ENCODE measurements at regions not wholly inside any gene's neighbourhood (a gene's known extent, or its start where the extent isn't known, plus 50 kb on each side); places are given as distances from the start of the nearest gene placed in this dataset.

DNA sequence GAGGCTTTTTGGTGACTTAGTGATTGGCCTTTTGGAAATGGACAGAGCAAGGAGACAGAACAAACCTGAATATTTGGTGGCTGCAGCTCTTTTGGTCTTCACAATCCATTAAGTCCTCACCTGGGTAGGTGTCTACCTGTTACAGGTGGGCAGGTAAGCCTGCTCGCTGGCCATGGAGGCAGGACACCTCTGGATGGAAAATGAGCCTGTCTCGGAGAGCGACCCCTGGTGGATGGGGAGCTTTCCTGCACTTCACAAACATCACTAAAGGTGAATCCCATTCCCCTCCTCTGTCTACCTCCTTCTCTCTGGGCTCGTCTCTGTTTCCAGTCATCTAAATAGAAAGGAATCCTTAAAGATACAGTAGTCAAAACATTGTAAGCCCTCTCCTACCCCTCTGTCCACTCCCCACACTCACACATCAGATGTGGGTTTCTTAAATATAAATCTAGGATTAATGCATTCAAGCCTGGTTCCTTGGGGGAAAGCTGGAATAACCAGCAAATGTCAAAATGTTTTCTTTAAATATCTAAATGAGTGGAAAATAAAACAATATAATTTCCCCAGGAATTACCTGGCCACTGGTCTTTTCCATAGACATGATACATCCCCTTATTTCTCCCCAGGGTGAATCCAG, 304.9 kb downstream of the CDH26 start:
- TF ChIP-seq, protein P1, sequence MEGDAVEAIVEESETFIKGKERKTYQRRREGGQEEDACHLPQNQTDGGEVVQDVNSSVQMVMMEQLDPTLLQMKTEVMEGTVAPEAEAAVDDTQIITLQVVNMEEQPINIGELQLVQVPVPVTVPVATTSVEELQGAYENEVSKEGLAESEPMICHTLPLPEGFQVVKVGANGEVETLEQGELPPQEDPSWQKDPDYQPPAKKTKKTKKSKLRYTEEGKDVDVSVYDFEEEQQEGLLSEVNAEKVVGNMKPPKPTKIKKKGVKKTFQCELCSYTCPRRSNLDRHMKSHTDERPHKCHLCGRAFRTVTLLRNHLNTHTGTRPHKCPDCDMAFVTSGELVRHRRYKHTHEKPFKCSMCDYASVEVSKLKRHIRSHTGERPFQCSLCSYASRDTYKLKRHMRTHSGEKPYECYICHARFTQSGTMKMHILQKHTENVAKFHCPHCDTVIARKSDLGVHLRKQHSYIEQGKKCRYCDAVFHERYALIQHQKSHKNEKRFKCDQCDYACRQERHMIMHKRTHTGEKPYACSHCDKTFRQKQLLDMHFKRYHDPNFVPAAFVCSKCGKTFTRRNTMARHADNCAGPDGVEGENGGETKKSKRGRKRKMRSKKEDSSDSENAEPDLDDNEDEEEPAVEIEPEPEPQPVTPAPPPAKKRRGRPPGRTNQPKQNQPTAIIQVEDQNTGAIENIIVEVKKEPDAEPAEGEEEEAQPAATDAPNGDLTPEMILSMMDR (IDR thresholded peaks at IDR 0.05; ENCODE audit: low read depth, low read length), result peak; percentile 94
- Histone ChIP-seq H3K9me3 (ENCODE audit: severe bottlenecking) (no peaks in the 10 kb centered on the region), H3K4me3 (ENCODE audit: low read depth, low read length) (no peak overlapping the region), H3K27me3 (ENCODE audit: insufficient read depth, low read depth, severe bottlenecking) (peaks cover 87% of the 10 kb centered on the region), H3K27ac (no peak overlapping the region), H3K36me3 (no peaks in the 10 kb centered on the region)
- DNase-seq, result peak; percentile 44

GRCh38 chr20:60263725-60264709, 305.8 kb downstream of the CDH26 start:
- H3K4me3 ChIP-seq (ENCODE audit: low read depth, low read length), result no peak overlapping the region
- peaks cover 3% of the 10 kb centered on the region for H3K9me3 ChIP-seq (ENCODE audit: severe bottlenecking)
- H3K27me3 ChIP-seq (ENCODE audit: insufficient read depth, low read depth, severe bottlenecking), result peaks cover 86% of the 10 kb centered on the region
- H3K27ac ChIP-seq, result no peak overlapping the region
- no peaks in the 10 kb centered on the region for H3K36me3 ChIP-seq
- TF ChIP-seq, protein P1 (IDR thresholded peaks at IDR 0.05; ENCODE audit: low read depth, low read length), result no peak
- DNase-seq, result no peak

- TF ChIP-seq, protein P1 (IDR thresholded peaks at IDR 0.05; ENCODE audit: low read depth, low read length), result no peak
- no peak overlapping the region for H3K27ac ChIP-seq
- peaks cover 3% of the 10 kb centered on the region for H3K9me3 ChIP-seq (ENCODE audit: severe bottlenecking)
- H3K27me3 ChIP-seq (ENCODE audit: insufficient read depth, low read depth, severe bottlenecking), result peaks cover 80% of the 10 kb centered on the region
- H3K4me3 ChIP-seq (ENCODE audit: low read depth, low read length), result no peak overlapping the region
- H3K36me3 ChIP-seq, result no peaks in the 10 kb centered on the region
- DNase-seq, result no peak
These were observed 308.1 kb downstream of the CDH26 start for GRCh38 chr20:60266177-60266823.

- peaks cover 81% of the 10 kb centered on the region for H3K27me3 ChIP-seq (ENCODE audit: insufficient read depth, low read depth, severe bottlenecking)
- no peaks in the 10 kb centered on the region for H3K36me3 ChIP-seq
- TF ChIP-seq, protein P1 (IDR thresholded peaks at IDR 0.05; ENCODE audit: low read depth, low read length), result no peak
- peaks cover 3% of the 10 kb centered on the region for H3K9me3 ChIP-seq (ENCODE audit: severe bottlenecking)
- H3K27ac ChIP-seq, result no peak overlapping the region
- no peak for DNase-seq
- no peak overlapping the region for H3K4me3 ChIP-seq (ENCODE audit: low read depth, low read length)
These were observed 310.3 kb downstream of the CDH26 start for GRCh38 chr20:60268491-60268890.

DNA sequence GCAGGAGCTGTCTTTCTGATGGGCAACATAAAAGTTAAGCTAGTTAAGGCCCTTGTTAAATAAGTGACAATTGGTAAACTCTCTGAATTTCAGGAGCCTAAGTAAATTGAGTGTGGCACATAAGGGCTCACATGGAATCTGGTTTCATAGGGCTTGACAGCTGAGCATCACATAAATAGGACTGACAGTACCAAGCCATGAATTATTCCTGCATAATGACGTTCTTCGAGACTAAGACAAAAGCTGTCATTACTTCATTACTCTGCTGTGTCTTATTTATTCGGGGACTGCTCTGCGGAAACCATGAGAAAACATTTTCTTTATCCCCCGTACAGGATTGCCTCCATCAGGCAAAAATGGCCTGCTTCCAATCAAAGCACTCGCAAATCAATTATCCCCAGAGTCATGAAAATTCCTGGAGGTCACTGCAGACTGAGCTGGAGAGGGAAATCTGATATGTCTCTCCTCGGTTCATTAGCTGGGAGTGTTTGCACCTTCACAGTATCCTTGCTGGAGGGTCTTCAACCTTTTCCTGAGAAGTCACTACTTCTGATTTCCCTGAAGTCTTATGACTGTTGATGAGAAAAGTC, 311.4 kb downstream of the CDH26 start:
- peaks cover 78% of the 10 kb centered on the region for H3K27me3 ChIP-seq (ENCODE audit: insufficient read depth, low read depth, severe bottlenecking)

More for the DNA sequence above, 311.4 kb downstream of the CDH26 start:
- Histone ChIP-seq H3K27ac (no peak overlapping the region), H3K9me3 (ENCODE audit: severe bottlenecking) (peaks cover 3% of the 10 kb centered on the region), H3K36me3 (no peaks in the 10 kb centered on the region), H3K4me3 (ENCODE audit: low read depth, low read length) (no peak overlapping the region)
- DNase-seq, result no peak
- TF ChIP-seq, protein P1 (IDR thresholded peaks at IDR 0.05; ENCODE audit: low read depth, low read length), result no peak

Measured in WERI-Rb-1 (cell line).